ENCODE measurements at regions not wholly inside any gene's neighbourhood (a gene's known extent, or its start where the extent isn't known, plus 50 kb on each side); places are given as distances from the start of the nearest gene placed in this dataset.

DNA sequence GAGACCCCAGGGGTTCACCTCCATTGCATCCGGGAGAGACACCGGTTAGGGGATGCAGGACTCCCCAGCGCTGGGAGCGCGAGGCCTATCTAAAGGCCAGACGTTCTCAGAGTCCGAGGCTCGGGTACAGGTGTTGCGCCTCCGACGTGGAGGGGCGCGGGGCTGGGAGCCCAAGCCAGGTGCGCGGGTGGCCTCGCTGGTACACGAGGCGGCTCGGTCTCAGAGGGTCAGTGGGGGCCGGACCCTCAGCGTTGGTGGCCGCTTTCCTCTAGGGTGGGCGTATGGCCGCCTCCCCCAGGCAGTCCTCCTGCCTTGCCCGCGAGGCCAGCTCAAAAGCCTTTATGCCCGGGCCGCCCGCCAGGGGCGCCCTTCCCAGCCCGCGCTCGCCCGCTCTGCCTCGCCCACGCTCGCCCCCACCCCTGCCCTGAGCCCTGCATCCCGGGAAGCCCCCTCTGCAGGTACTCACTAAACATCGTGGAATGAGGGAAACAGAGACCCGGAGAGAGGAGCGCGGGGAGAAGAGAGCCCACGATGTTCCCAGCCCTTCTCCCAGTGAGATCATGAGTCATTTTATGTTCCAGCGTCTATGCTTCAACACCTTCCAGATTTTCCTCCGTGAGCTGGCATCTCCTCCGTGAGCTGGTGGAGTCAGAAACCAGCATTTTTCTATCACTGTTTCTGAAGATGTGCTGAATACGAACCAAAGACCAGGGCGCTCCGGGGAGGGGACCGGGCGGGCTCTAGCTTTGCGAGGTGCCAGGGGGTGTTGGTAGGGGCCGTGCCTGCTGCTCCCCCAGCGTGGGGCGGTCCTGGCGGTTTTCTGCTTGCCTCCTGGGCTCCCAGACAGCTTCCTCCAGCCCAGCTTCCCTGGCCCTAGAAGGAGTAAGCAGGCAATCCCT lies 73.8 kb downstream of the DIO3 start:
- DNase-seq (ENCODE audit: low read depth in 1 of 2, low spot score in 1 of 2) = no peak
- no peak overlapping the region for H3K27ac ChIP-seq (replicated peaks)
- TF ChIP-seq REST (IDR thresholded peaks at IDR 0.05; ENCODE audit: insufficient replicate concordance, low read depth) (no peak), SPI1 (IDR thresholded peaks at IDR 0.05; ENCODE audit: borderline replicate concordance, low read depth) (no peak), GABPA (IDR thresholded peaks at IDR 0.05; ENCODE audit: low read depth) (no peak), POLR2AphosphoS5 (IDR thresholded peaks at IDR 0.05; ENCODE audit: low read depth) (no peak)
- TF ChIP-seq, protein P1, sequence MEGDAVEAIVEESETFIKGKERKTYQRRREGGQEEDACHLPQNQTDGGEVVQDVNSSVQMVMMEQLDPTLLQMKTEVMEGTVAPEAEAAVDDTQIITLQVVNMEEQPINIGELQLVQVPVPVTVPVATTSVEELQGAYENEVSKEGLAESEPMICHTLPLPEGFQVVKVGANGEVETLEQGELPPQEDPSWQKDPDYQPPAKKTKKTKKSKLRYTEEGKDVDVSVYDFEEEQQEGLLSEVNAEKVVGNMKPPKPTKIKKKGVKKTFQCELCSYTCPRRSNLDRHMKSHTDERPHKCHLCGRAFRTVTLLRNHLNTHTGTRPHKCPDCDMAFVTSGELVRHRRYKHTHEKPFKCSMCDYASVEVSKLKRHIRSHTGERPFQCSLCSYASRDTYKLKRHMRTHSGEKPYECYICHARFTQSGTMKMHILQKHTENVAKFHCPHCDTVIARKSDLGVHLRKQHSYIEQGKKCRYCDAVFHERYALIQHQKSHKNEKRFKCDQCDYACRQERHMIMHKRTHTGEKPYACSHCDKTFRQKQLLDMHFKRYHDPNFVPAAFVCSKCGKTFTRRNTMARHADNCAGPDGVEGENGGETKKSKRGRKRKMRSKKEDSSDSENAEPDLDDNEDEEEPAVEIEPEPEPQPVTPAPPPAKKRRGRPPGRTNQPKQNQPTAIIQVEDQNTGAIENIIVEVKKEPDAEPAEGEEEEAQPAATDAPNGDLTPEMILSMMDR (IDR thresholded peaks at IDR 0.05; ENCODE audit: insufficient read depth, low read length) = no peak
- H3K27me3 ChIP-seq (ENCODE audit: insufficient read depth, poor library complexity, severe bottlenecking) = peaks cover 8% of the 10 kb centered on the region
- H3K4me3 ChIP-seq (replicated peaks; ENCODE audit: insufficient read depth, low read length) = no peak overlapping the region

DNA sequence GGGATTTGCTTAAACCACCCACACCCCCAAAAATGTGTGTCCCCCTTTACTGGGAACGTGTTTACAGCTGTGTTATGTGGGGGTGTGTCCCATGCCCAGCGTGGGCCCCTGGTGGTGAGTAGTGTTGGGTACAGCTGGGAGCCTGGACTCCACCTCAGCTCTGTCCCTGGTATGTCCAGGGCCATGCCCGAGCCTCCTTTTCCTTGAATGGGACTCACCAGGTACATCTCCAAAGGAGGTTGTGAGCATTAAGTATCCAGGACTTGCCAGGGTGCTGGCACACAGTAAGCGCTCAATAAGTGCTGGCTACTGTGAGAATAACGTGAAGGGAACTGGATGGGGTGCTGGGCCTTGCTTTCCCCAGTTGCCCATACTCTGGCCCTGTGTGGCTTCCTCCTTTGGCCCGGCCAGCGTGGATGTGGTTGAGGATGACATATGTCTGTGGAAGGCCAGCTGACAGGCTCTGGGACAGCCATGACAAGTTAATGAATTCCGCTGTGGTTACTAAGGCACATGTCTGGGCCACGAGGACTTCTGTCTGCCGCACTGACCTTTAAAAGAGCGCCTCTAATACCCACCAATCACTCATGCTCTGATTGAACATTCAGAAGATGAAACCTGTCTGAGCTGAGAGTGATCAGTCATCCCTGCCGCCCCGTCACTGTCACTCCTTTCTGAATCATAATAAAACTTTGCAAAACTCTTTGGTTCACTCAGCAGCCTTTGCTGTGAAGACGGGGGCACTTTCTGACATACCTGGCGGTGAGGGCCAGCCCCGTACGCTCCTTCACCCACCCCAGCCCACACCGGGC lies 74.7 kb downstream of the DIO3 start:
- DNase-seq (ENCODE audit: low read depth in 1 of 2, low spot score in 1 of 2) = no peak
- no peak overlapping the region for H3K27ac ChIP-seq (replicated peaks)
- H3K4me3 ChIP-seq (replicated peaks; ENCODE audit: insufficient read depth, low read length) = no peak overlapping the region
- TF ChIP-seq POLR2AphosphoS5 (IDR thresholded peaks at IDR 0.05; ENCODE audit: low read depth) = no peak
- TF ChIP-seq SPI1 (IDR thresholded peaks at IDR 0.05; ENCODE audit: borderline replicate concordance, low read depth) = no peak
- no peak for TF ChIP-seq GABPA (IDR thresholded peaks at IDR 0.05; ENCODE audit: low read depth)
- TF ChIP-seq REST (IDR thresholded peaks at IDR 0.05; ENCODE audit: insufficient replicate concordance, low read depth) = no peak
- TF ChIP-seq, protein P1 (IDR thresholded peaks at IDR 0.05; ENCODE audit: insufficient read depth, low read length) = no peak
- H3K27me3 ChIP-seq (ENCODE audit: insufficient read depth, poor library complexity, severe bottlenecking) = peaks cover 13% of the 10 kb centered on the region

- TF ChIP-seq SPI1 (IDR thresholded peaks at IDR 0.05; ENCODE audit: borderline replicate concordance, low read depth) (no peak), REST (IDR thresholded peaks at IDR 0.05; ENCODE audit: insufficient replicate concordance, low read depth) (no peak), GABPA (IDR thresholded peaks at IDR 0.05; ENCODE audit: low read depth) (no peak)
- H3K27ac ChIP-seq (replicated peaks) = no peak overlapping the region
- H3K27me3 ChIP-seq (ENCODE audit: insufficient read depth, poor library complexity, severe bottlenecking) = peaks cover 15% of the 10 kb centered on the region
- no peak overlapping the region for H3K4me3 ChIP-seq (replicated peaks; ENCODE audit: insufficient read depth, low read length)
- DNase-seq (ENCODE audit: low read depth in 1 of 2, low spot score in 1 of 2) = no peak
These were observed 78.0 kb downstream of the DIO3 start for GRCh38 chr14:101639241-101639833.

Measured in HL-60 (cell line).